Stimulated activated naive CD4-positive, alpha-beta T cell (primary cell): ENCODE measurements at regions not wholly inside any gene's neighbourhood (a gene's known extent, or its start where the extent isn't known, plus 50 kb on each side); places are given as distances from the start of the nearest gene placed in this dataset.
"Not testable (repeated sequence)": the region's sequence is repeated elsewhere in the genome, so short reads cannot be mapped to it uniquely, and the experiment has no call there.

Source experiments
- DNase-seq, 6 experiments: peaks; one replicate each; lab custom pipeline; 2025; lab: John Stamatoyannopoulos, UW

DNA sequence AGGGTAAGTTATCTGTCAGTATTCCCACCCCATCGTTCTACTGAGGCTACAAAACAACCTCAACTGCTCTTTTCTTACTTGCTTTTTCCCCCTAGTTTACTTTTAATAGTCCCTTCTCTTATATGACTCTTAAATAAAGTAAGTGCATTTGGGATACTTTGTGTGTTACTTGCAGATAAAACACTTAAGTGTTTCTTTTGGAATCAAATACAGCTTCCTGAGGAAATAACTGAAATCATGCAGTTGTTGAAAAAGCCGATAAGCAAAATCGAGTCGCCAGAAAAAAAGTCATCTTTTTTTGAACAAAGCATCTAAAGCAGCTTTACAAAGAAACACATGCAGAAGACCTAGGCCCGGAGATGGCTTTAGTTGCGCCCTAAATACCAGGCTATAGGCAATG is 53.5 kb upstream of the EPB41L4A start:
- DNase-seq, result no peak

DNA sequence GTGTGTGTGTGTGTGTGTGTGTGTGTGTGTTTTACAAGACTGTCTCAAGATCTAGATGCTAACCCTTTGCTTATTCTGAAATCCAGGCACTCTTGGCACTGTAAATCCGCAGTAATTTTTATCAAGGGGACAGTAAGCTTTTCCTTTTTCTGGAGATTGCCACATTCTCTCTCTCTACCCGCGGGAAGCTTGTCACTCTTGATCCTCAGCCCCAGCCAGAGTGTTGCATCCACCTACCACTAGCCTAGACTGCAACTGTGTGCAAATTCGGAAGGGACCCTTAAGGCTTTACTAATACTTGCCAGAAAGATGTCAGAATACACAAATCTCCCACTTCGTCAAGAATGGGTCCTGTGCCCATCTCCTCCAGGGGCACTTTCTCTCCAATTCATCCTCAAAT is 54.9 kb upstream of the EPB41L4A start:
- no peak for DNase-seq

GRCh38 chr5:112475747-112476365 is 56.8 kb upstream of the EPB41L4A start:
- DNase-seq, result no peak

DNA sequence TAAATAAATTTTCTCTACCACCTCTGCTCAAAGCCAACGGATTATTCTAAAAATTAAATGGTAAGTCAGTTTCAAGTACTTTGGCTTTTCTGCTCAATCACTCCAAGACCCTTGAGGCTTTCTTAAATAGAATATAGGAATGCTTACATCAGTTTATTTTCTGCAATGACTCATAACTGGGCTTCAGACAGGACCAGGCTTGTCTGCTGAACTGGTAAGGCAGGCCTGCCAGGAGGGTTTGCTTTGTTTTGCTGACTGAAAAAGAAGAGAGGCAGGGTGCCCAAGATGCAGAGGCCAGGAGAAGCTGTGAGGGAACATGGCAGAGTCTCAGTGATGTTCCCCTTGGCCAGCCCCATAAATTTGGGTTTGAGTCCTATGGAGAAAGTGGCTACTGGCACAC is 60.3 kb upstream of the EPB41L4A start:
- no peak for DNase-seq

DNA sequence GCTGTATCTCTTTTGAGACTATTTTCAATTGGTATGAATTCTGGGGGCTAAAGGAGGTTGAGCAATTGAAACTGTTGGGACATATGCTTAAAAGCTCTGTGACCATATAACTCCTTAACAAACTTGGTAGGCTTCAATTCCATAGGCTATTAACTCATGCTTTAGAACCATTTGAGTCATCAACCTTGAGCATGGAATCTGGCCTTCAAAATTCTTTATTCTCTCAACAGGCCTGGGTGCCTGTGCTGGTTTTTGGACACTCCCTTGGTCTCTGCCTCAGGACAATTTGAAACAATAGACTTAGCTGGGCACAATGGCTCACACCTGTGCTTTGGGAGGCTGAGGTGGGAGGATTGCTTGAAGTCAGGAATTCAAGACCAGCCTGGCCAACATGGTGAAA is 61.4 kb upstream of the EPB41L4A start:
- DNase-seq, result no peak

DNA sequence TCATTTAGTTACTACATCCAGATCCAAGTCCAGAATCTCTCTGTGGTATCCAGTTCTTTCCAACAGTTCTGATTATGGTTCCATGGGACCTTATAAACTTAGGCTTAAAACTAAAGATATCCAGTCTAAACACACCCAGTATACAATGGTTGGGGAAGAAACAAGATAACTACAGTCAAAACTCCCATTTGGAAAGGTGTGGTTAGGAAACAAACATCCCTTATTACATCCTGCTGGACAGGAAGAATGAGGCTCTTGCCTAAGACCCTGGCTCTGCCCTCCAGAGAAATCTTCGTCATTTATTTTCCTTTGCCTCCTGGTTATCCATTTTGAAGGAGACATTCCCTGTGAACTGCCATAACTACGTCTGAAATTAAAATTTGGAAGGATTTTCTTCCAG is 64.6 kb upstream of the EPB41L4A start:
- no peak for DNase-seq

DNA sequence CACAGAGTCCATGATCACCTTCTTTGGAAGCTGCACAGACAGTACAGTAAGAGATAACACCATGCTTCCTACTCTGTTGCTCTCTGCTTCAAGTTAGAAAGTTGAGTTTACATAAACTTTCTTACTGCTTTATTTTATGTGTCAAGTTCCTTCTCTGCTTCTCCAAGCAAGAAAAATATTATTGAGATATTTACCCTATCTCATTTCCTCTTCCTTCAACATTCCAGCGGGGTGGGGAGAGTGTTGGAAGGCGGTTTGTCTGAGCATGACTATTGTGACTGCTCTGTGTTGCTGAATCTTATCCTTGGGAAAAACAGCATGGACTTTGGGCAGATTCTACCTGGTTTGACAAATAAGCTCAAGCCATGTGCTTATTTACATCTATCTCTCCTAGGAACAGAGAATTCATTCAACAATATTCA is 66.9 kb upstream of the EPB41L4A start:
- no peak for DNase-seq

- DNase-seq, result no peak
Measured at GRCh38 chr5:112491257-112491656, 72.2 kb upstream of the EPB41L4A start.

DNA sequence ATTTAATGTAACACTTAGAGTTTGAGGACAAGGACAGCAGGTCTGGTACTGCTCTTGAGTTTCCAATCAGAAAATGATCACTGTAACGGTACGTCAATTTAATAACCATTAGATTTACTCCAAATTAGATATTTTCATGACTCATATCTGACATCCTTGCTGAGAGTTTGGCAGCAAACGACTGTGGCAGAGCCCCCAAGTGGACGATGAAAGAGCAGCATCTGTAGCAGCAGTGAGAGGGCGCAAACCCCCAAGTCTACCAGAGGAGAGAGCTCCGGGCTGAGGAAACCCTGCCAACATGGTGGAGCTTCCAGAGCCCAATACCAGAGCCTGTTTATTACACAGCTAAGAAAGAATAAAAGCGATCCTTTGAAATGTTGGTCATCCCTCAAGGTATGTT is 73.2 kb upstream of the EPB41L4A start:
- no peak for DNase-seq

- not testable (repeated sequence) for DNase-seq
Measured at GRCh38 chr5:112503749-112504501, 84.8 kb upstream of the EPB41L4A start.

GRCh38 chr5:112509097-112509496 is 90.0 kb upstream of the EPB41L4A start:
- DNase-seq, result not testable (repeated sequence)

DNA sequence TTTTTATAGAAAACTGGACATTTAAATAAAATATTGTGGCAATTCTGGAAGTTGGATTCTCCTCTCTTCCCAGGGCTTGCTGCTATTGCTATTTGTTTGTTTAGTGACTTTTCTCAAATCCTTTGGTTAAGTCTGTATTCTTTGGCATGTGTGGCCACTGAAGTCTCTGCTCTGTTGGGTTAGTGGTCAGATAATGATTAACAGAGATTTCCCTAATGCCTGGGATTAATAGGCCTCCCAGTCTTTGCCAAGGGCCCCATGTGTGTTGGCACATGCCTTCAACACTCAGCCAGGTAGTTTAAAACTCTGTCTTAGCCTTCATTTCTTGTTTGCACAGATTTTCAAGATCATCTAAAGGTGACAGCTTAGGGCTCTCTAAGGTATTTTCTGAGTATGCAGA is 92.8 kb upstream of the EPB41L4A start:
- DNase-seq, result no peak

DNA sequence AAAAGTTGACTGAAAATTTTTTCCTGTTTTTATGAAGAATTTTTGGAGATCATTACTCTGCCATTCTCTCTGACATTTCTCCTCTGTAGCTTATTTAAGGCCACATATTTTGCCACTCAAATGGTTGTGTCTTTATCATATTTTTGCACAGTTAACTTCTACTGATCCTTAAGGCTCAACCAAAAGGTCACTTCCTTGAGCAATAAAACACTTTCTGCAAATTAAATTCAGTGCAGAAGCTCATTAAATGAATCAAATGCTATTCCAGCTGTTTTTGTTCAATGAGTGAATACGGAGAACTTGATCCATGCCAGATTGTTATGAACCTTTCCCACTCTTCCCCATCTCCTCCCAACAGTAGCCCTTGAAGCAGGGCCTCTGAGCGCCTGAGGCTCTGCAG is 93.8 kb upstream of the EPB41L4A start:
- no peak for DNase-seq

- no peak for DNase-seq
Measured at GRCh38 chr5:112514111-112514510, 95.0 kb upstream of the EPB41L4A start.

GRCh38 chr5:112520474-112520873 is 101.4 kb upstream of the EPB41L4A start:
- not testable (repeated sequence) for DNase-seq

- DNase-seq, result not testable (repeated sequence)
Measured at GRCh38 chr5:112522891-112523673, 104.0 kb upstream of the EPB41L4A start.

- not testable (repeated sequence) for DNase-seq
Measured at GRCh38 chr5:112523674-112524263, 104.7 kb upstream of the EPB41L4A start.

DNA sequence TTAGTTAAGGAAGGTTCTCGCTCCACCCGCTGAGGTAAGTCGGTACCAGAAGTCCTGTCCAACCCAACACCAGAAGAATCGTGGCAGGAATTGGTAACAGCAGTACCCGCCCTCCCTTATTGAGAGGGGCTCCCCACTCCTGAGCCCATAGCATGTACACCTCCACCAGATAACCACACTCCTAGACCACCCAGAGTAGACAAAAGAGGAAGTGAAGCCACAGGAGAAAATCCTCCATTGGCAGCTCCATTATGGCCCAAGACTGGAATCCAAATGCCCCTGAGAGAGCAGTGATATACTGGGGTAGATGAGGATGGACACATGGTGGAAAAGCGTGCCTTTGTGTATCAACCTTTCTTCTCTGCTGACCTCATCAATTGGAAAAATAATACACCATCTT is 106.1 kb upstream of the EPB41L4A start:
- DNase-seq, result no peak

- no peak for DNase-seq
Measured at GRCh38 chr5:112528928-112529327, 109.9 kb upstream of the EPB41L4A start.

DNA sequence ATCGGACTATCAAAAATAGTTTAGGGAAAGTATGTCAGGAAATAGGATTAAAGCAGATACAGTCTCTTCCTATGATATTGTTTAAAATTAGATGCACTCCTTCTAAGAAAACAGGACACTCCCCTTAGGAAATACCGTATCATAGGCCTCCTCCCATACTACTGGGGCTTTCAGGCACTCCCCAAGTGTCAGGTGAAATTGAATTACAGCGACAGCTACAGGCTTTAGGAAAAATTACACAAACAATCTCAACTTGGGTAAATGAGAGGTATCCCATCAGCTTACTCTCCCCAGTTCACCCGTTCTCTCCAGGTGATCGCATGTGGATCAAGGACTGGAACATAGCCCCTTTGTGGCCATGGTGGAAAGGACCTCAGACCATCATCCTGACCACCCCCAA is 110.4 kb upstream of the EPB41L4A start:
- no peak for DNase-seq

- DNase-seq, result no peak
Measured at GRCh38 chr5:112532654-112533360, 113.7 kb upstream of the EPB41L4A start.

GRCh38 chr5:112533362-112533761 is 114.3 kb upstream of the EPB41L4A start:
- no peak for DNase-seq
